ENCODE measurements at regions not wholly inside any gene's neighbourhood (a gene's known extent, or its start where the extent isn't known, plus 50 kb on each side); places are given as distances from the start of the nearest gene placed in this dataset.

DNA sequence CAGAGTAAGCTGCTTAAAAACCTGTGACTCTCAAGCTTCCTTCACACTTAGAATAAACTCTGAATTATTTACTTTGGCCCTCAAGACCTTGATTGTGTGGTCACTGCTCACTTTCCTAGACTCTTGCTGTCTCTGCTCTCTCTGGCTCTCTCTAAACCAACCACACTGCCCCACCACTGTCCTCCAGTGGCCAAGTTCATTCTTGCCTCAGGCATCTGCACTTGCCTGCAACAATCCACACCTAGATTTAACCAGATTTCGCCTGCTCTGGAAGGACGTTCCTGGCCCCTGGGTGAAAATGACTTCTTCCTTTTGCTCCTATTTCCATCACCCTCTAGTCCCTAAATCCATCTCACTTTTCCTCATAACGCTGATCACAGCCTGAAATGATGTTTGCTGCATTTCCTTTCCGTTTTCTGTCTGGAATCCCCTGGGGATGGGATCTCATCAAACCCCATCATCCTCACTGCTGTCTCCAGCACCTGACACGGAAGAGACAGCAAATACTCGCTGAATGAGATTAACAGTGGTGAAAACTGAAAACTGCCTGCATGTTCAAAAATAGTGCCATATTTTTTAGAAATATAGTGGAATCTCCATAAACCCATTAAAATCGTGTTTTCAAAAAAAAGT is 232.6 kb downstream of the UQCRFS1 start:
- DNase-seq (ENCODE audit: low spot score) = peak; percentile 9

DNA sequence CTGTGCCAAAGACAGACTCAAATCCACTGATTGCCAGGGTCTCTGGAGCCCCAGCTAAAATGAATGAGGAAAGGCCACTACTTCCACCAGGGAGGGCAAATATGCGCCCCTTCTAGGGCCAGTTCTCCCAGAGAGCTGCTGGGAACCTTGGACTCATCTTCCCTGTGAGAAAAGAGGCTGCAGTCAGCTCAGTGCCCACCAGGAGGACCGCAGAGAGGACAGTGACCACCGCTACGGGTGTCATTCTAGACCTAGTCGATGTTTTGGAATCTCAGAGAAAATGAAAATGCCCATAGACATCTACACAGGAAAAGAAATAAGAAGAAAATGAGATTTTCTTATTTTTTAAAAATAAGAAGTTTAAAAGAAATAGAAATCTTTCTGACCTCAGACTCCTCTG is 235.1 kb downstream of the UQCRFS1 start:
- no peak for DNase-seq (ENCODE audit: low spot score)

- no peak for DNase-seq (ENCODE audit: low spot score)
Observed at GRCh38 chr19:28972058-28972852, 240.7 kb downstream of the UQCRFS1 start.

GRCh38 chr19:28971513-28971912 is 241.4 kb downstream of the UQCRFS1 start:
- DNase-seq (ENCODE audit: low spot score) = no peak

GRCh38 chr19:28971049-28971448 is 241.9 kb downstream of the UQCRFS1 start:
- DNase-seq (ENCODE audit: low spot score) = no peak

DNA sequence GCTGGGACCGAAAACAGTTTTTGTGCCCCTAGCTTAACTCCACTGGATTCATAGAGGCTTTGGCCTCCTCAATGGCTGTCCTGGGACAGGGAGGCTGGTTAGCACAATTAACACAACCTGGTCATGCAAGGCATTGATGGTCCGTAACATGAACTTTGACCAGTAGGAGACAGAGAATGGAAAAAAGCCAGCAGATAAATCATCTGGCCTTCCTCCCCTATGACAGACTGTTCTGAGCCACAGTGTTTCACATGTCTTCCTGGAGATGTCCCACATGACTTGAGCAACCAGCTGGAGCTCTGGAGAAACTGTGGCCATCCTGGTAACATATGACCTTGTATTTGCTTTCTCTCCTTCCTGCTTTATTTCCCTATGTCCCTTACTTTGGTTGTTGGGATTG is 244.2 kb downstream of the UQCRFS1 start:
- DNase-seq (ENCODE audit: low spot score) = no peak

DNA sequence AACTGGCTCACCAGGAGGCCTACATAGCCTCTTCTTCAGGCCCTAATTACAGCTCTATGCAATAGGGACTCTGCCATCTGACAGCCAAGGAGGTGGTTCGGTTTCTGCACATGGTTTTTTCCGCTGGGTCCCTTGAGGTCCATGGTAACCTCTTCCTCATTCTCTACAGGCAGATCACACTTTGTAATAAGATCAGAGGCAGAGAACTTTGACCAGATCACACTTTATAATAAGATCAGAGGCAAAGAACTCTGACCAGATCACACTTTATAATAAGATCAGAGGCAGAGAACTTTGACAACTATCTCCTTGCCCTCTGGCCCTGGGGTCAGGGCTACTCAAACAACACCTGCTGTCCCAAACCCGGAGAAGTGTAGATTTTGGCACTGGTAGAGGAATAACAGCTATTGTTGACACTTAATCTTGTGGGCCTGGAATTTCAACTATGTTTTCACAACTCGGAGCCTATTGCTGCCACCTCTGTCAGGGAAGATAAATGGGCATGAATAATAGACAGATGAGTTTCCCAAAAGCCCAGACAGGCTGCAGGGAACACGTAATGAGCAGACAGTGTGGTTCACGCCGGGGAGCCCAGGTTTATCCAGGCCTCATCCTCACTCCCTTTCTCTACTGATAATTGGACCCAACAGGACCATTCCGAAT is 246.1 kb downstream of the UQCRFS1 start:
- DNase-seq (ENCODE audit: low spot score) = no peak

DNA sequence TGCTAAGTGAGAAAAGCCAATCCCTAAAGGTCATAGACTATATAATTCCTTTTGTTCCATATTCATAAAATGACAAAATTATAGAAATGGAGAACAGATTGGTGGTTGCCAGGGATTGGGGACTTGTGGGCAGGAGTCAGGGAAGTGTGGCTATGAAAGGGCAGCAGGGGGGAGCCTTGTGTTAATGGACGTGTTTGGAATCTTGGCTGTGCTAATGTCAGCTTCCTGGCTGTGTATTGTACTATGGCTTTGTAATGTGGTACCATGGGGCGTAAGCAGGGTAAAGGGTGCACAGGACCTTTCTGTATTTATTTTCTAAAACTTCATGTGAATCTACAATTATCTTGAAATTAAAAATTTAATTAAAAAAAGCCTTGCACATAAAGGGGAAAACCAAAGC is 248.5 kb downstream of the UQCRFS1 start:
- no peak for DNase-seq (ENCODE audit: low spot score)

GRCh38 chr19:28963486-28964250 is 249.3 kb downstream of the UQCRFS1 start:
- no peak for DNase-seq (ENCODE audit: low spot score)

- no peak for DNase-seq (ENCODE audit: low spot score)
Observed at GRCh38 chr19:28961772-28962500, 251.0 kb downstream of the UQCRFS1 start.

DNA sequence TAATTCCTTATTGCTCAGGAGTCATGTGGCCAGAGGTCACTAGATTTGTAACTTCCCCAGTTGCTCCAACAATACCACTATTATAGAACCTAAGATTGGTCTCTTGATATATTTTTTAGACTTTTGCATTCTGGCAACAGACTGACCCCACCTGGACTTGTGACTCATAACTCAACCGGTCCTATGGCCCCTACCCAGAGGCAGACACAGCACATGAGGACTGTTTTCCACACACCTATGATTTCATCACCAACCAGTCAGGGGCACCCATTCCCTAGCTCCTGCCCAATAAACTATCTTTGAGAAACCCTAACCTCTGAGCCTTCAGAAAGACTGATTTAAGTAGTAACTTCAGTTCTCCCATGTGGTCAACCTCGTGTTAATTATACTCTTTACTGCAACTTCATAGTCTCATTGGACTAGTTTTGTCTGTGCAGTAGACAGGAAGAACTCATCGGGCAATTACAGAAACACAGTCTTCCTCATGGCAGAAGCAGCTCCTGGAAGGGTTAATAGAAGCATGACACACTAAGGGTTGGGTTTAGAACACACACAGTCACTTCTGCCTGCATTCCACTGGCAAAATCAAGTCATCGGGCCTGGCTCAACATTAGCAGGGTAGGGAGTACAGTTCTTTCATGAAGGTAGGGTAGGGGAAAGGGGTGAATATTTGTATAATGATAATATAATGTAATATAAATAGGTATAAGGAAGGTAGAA is 251.8 kb downstream of the UQCRFS1 start:
- DNase-seq (ENCODE audit: low spot score) = no peak

DNA sequence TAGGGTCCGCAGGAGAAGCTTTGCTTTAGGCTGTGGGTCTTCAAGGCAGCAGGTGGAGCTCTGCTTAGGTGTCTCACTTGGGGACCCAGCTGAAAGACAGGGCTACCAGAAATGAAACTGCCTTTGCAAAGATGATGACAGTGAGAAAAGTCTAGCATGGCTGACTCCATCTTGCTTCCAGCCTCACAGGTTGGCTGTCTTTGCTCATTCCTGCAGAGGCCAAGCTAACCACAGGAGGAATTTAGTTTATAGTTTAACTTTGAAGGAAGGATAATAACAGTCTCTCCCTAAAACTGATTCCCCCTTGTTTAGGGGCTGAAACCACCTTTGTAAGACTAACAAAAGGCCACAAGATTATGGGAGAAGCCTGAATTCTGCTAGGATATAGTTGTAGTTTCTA is 252.4 kb downstream of the UQCRFS1 start:
- DNase-seq (ENCODE audit: low spot score) = no peak

- no peak for DNase-seq (ENCODE audit: low spot score)
Observed at GRCh38 chr19:28956961-28957360, 256.0 kb downstream of the UQCRFS1 start.

DNA sequence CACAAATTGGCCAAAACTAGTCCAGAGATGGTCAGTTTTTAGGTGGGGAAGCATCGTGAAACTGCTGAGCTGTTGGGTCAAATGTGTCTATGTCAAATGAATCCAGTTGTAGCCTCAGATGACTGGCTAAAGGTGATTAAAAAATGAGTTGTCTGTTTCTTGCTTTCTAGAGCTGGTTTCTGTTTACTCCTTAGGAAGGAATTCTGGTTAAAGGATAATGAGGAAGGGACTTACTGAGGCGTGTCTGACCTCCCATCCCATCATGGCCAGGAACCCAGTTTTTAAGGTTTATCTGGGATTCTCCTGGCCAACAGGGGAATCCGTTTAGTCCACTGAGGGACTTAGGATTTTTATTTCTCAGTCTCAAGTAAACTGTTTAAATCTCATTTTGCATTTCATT is 256.5 kb downstream of the UQCRFS1 start:
- DNase-seq (ENCODE audit: low spot score) = no peak

DNA sequence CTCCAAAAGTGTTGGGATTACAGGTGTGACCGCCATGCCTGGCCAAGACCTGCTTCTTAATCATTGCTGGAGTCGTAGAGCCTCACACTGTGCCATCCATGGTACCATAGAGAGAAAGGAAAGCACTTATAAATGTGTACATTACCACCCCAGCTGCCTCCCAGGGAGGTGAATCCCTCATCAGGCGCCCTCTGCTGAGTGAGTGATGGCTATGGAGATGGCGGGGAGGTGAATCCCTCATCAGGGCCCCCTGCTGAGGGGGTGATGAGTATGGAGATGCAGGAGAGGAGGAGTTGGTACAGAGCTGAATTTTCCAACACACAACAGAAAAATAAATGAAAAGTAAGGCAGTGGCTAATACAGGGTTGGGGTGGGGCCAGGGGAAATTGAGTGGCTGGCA is 263.4 kb downstream of the UQCRFS1 start:
- DNase-seq (ENCODE audit: low spot score) = no peak

GRCh38 chr19:28949027-28949426 is 263.9 kb downstream of the UQCRFS1 start:
- DNase-seq (ENCODE audit: low spot score) = no peak

GRCh38 chr19:28948566-28948965 is 264.4 kb downstream of the UQCRFS1 start:
- DNase-seq (ENCODE audit: low spot score) = no peak

GRCh38 chr19:28948026-28948425 is 264.9 kb downstream of the UQCRFS1 start:
- DNase-seq (ENCODE audit: low spot score) = no peak

DNA sequence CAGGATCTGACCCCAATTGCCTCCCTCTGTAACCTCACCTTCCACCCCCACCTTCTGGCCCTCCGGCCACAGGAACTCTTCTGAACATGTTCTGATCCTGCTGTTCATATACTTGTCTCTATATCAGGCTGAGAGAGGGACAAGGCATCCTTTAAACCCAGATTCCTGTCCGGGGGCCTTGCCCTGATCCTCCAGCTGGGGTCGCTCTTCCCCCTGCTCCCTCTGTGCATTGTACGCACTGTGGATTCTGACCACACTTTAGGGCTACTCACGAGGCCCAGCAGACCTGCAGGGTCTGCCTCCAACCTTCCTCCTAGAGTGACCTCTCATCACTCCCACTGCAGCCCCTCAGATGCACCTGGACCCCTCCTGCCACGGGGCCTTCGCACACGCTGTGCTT is 269.3 kb downstream of the UQCRFS1 start:
- DNase-seq (ENCODE audit: low spot score) = peak; percentile 22

- no peak for DNase-seq (ENCODE audit: low spot score)
Observed at GRCh38 chr19:28941833-28942232, 271.1 kb downstream of the UQCRFS1 start.

Data from HT-29 (cell line).